ENCODE measurements at regions not wholly inside any gene's neighbourhood (a gene's known extent, or its start where the extent isn't known, plus 50 kb on each side); places are given as distances from the start of the nearest gene placed in this dataset.

DNA sequence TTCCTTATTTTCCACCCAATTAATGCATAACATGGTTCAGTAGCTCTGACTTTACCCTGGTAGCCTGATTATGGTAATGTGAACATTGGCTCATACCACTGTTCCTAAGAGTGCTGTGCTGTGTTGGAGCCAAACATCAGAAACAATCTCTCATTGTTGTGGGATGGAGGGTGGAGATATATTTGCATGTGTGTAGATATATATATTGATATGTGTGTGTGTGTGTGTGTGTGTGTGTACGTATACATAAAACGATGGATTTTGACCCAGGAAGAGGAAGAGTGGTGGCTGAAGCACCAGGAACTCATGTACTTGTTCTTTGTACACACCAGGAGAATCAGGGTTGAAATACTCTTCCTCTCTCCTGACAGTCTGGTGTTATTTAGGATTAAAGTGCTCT lies 247.7 kb downstream of the IL15 start:
- TF ChIP-seq REST (IDR thresholded peaks at IDR 0.05; ENCODE audit: borderline replicate concordance) (no peak), RAD21 (conservative IDR thresholded peaks at IDR 0.05) (no peak), SMC3 (conservative IDR thresholded peaks at IDR 0.05; ENCODE audit: poor library complexity) (no peak), EP300 (conservative IDR thresholded peaks at IDR 0.05; ENCODE audit: poor library complexity, severe bottlenecking) (no peak)
- TF ChIP-seq, protein P1, sequence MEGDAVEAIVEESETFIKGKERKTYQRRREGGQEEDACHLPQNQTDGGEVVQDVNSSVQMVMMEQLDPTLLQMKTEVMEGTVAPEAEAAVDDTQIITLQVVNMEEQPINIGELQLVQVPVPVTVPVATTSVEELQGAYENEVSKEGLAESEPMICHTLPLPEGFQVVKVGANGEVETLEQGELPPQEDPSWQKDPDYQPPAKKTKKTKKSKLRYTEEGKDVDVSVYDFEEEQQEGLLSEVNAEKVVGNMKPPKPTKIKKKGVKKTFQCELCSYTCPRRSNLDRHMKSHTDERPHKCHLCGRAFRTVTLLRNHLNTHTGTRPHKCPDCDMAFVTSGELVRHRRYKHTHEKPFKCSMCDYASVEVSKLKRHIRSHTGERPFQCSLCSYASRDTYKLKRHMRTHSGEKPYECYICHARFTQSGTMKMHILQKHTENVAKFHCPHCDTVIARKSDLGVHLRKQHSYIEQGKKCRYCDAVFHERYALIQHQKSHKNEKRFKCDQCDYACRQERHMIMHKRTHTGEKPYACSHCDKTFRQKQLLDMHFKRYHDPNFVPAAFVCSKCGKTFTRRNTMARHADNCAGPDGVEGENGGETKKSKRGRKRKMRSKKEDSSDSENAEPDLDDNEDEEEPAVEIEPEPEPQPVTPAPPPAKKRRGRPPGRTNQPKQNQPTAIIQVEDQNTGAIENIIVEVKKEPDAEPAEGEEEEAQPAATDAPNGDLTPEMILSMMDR (IDR thresholded peaks at IDR 0.05; ENCODE audit: poor library complexity, severe bottlenecking) = no peak

All from neural cell (in vitro differentiated cells).